Fibroblast of skin of right biceps (primary cell): ENCODE measurements at regions not wholly inside any gene's neighbourhood (a gene's known extent, or its start where the extent isn't known, plus 50 kb on each side); places are given as distances from the start of the nearest gene placed in this dataset.
"Not testable (repeated sequence)": the region's sequence is repeated elsewhere in the genome, so short reads cannot be mapped to it uniquely, and the experiment has no call there.

Source experiments
- DNase-seq: peaks from one replicate; pipeline ENCODE4 v3.0.0-alpha.2; 2013

GRCh38 chr15:31488437-31489204 is 162.0 kb downstream of the KLF13 start:
- DNase-seq: peak; percentile 85

GRCh38 chr15:31489281-31489680 is 162.6 kb downstream of the KLF13 start:
- no peak for DNase-seq

GRCh38 chr15:31489801-31490646 is 163.4 kb downstream of the KLF13 start:
- DNase-seq: peak; percentile 60

- DNase-seq: no peak
These were observed 168.2 kb downstream of the KLF13 start for GRCh38 chr15:31494786-31495185.

GRCh38 chr15:31495281-31495680 is 168.6 kb downstream of the KLF13 start:
- no peak for DNase-seq

GRCh38 chr15:31497838-31498237 is 171.2 kb downstream of the KLF13 start:
- DNase-seq: no peak

GRCh38 chr15:31498329-31498728 is 171.7 kb downstream of the KLF13 start:
- no peak for DNase-seq

- DNase-seq: no peak
These were observed 172.1 kb downstream of the KLF13 start for GRCh38 chr15:31498756-31499155.

- DNase-seq: no peak
These were observed 172.8 kb downstream of the KLF13 start for GRCh38 chr15:31499236-31499952.

GRCh38 chr15:31499953-31500765 is 173.5 kb downstream of the KLF13 start:
- no peak for DNase-seq

- DNase-seq: no peak
These were observed 174.3 kb downstream of the KLF13 start for GRCh38 chr15:31500766-31501449.

GRCh38 chr15:31501536-31502157 is 175.0 kb downstream of the KLF13 start:
- no peak for DNase-seq

- DNase-seq: no peak
These were observed 176.1 kb downstream of the KLF13 start for GRCh38 chr15:31502541-31503229.

- no peak for DNase-seq
These were observed 176.6 kb downstream of the KLF13 start for GRCh38 chr15:31503256-31503655.

GRCh38 chr15:31503758-31504461 is 177.3 kb downstream of the KLF13 start:
- DNase-seq: no peak

- no peak for DNase-seq
These were observed 177.8 kb downstream of the KLF13 start for GRCh38 chr15:31504462-31504839.

- not testable (repeated sequence) for DNase-seq
These were observed 180.9 kb downstream of the KLF13 start for GRCh38 chr15:31507573-31507972.

GRCh38 chr15:31508656-31509055 is 182.0 kb downstream of the KLF13 start:
- DNase-seq: no peak

- DNase-seq: no peak
These were observed 183.4 kb downstream of the KLF13 start for GRCh38 chr15:31510057-31510456.

GRCh38 chr15:31511707-31512310 is 185.2 kb downstream of the KLF13 start:
- DNase-seq: no peak
